C1 segment of cervical spinal cord (tissue), 14 donors: ENCODE measurements at regions not wholly inside any gene's neighbourhood (a gene's known extent, or its start where the extent isn't known, plus 50 kb on each side); places are given as distances from the start of the nearest gene placed in this dataset.

Experiments used
- DNase-seq, 14 donors: peaks; one replicate each; lab custom pipeline; 2025; lab: John Stamatoyannopoulos, UW

DNA sequence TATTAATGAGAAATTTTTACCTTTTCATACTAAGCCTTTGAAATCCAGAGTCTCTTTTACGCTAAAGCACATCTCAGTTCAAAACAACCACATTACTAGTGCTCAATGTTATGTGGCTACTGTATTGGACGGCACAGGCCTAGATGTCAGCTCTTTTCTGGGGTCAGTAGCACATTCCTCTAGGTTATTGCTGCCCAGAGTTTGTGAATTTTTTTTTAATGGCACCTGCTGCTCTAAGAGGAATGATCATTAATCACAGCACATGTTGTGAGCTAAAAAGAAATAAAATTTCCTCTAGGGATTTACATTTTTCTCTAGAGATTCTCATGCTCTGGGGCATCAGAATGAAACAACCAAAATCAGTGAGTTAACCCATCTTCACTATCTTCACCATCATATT lies 436.8 kb upstream of the THBS1 start:
- DNase-seq = no peak

DNA sequence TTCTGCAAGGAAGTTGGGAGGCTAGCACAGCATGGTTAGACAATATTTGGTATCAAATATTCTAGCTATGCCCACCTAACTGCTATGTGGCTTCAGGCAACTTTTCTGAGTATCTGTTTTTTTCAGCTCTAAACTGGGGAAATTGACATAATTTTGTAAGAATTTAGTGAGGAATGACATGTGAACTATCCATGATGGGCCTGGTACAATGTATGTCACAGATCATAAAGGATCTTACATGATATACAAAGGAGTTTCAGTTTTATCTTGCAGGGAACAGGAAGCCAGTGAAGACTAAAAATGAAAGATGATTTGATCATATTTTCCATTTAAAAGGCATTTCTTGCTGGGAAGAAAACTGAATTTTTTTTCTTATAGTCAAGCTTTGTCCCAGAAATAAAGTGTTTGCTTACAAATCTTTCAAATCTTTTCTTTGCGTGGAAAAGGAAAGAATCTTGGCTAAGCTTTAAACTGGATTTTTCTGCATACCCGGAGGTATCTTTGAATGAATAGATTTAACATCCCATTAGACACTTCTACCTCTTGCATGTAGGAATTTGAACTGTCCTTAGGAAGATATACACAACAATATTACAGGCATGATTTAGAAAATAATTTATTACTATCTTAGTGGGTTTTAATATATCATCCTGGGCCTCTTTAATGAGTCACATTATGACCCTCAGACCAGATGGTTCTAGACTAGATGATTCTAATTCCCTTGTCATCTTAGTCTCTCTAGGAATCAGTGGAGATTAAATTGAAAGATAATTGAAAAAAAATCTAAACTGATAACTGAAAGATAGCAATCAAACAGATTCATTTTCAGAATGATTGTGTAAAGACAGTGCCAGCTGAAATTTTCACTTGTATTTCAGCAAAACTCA lies 436.0 kb upstream of the THBS1 start:
- DNase-seq = no peak

DNA sequence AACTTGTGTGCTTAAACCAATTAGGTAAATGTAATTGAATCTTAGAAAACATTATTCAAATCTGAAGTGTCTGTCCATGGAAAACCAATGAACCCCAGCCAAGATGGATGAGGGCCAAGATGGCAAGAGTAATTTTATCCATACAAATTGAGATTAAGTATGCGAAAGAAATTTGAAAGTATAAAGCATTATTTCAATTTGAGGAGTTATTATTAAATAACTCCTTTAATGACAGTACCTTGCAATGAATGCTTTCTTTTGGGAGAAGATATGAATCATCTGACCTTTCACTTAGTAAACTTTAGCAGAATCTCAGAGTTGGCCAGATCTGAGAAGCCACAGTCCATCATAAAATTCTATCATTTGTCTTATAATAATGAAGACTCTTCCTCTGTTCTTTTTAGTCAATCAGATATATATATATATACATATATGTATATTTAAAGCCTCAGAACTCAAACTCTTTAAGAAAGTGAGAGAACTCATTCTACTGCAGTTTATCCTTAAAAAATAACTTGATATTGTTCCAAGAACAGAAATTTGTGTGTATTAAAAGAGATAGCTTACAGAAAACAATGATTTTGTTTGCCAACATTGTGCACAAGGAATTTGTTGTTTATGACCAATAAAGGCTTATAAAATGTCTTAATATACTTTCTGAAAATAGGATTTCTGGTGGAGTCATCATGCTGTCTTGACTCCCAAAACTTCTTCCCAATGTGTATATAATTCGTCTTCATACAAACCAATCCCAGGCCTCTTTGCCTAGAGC lies 434.8 kb upstream of the THBS1 start:
- no peak for DNase-seq

DNA sequence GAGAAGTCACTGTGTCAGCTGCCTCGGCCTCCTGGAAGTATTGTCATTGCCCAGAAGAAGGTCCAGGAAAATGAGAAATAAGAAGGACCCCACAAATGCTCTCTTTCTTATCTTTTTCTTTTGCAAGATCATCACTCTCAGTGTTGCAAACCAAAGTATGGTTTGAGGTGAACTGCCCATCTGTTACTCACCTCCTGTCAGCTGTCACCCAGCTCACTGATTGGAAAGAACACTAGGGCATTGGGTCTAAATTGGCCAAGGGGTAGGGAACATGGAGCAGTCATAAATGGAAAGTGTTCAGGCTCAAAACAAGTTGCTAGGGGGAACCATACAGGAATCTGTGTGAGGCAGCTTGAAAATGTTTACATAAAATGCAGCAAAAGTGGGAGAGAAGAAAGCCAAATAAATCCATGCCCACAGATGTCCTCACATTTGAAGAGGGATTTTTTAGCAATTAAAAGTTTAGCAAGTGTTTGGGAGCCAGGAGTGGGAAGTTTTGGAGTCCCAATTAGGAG lies 431.2 kb upstream of the THBS1 start:
- DNase-seq = no peak

- DNase-seq = no peak
Observed at GRCh38 chr15:39151545-39151944, 429.3 kb upstream of the THBS1 start.

DNA sequence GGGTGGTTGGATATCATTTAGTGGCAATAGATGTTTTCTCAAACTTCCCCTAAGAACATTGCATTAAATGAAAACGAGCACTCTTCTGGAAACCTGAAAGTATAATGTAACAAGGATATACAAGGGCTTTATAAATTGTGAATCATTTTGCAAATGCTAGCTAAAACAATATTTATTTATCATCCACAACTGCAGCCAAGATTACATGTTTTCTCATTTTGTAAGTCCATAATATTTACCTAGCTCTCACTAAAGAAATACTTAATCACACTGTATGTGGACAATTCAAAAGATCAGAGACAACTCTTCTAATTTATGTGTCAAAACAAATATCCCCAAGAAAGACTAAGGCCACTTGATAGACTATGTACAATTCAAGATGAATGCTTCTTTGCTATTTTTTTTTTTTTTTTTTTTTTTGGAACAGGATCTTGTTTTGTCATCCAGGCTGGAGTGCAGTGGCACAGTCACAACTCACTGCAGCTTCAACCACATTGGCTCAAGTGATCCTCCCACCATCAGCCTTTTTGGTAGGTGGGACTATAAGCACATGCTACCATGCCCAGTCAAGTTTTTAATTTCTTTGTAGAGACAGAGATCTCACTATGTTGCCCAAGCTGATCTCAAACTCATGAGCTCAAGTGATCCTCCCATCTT lies 427.7 kb upstream of the THBS1 start:
- no peak for DNase-seq

- DNase-seq = no peak
Observed at GRCh38 chr15:39153716-39154115, 427.2 kb upstream of the THBS1 start.

- DNase-seq = no peak
Observed at GRCh38 chr15:39154227-39154638, 426.6 kb upstream of the THBS1 start.

GRCh38 chr15:39154776-39155175 lies 426.1 kb upstream of the THBS1 start:
- DNase-seq = no peak

DNA sequence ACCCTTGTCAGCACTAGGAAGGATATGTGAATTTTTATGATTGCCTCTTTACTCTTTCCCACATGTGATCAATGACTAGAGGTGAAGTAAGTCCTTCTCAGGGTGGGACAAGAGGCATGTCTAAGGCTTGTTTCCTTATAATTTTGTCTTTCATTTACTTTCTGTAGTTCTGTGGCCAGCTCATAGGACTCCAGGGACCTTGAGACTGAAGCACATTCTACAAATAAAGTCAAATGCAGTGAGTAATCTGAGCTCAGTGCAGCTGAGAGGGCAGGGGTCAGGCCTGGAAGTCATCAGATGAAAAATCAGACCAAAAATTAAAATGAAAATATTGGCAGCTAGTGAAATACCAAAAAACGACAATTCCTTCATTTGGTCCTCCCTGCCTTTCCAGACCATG lies 424.7 kb upstream of the THBS1 start:
- no peak for DNase-seq

- peak in 1 of 14 donors; percentile 12 for DNase-seq
Observed at GRCh38 chr15:39156646-39157250, 424.1 kb upstream of the THBS1 start.

- peak in 1 of 14 donors; percentile 5 for DNase-seq
Observed at GRCh38 chr15:39157882-39158281, 423.0 kb upstream of the THBS1 start.

- DNase-seq = no peak
Observed at GRCh38 chr15:39159833-39160232, 421.0 kb upstream of the THBS1 start.

GRCh38 chr15:39161096-39161495 lies 419.8 kb upstream of the THBS1 start:
- no peak for DNase-seq

- DNase-seq = no peak
Observed at GRCh38 chr15:39165020-39165706, 415.7 kb upstream of the THBS1 start.

GRCh38 chr15:39167164-39168058 lies 413.5 kb upstream of the THBS1 start:
- no peak for DNase-seq

DNA sequence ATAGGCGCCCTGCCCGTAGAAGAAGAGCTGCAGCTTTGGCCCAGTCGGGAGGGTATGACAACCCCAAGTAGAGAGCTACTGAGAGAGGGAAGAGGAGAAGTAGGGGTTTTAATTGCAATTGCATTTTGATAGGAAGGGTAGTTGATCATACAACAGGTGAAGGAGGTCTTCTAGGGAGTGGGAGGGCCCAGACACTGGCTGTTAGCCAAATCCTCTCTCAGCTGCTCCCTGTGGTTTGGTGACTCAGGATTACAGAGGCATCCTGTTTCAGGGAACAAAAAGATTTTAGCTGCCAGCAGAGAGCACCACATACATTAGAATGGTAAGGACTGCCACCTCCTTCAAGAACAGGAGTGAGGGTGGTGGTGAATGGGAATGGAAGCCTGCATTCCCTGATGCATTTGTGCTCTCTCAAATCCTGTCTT lies 408.9 kb upstream of the THBS1 start:
- DNase-seq = peak in 10 of 14 donors; percentile 5 to 48 (median 16)

DNA sequence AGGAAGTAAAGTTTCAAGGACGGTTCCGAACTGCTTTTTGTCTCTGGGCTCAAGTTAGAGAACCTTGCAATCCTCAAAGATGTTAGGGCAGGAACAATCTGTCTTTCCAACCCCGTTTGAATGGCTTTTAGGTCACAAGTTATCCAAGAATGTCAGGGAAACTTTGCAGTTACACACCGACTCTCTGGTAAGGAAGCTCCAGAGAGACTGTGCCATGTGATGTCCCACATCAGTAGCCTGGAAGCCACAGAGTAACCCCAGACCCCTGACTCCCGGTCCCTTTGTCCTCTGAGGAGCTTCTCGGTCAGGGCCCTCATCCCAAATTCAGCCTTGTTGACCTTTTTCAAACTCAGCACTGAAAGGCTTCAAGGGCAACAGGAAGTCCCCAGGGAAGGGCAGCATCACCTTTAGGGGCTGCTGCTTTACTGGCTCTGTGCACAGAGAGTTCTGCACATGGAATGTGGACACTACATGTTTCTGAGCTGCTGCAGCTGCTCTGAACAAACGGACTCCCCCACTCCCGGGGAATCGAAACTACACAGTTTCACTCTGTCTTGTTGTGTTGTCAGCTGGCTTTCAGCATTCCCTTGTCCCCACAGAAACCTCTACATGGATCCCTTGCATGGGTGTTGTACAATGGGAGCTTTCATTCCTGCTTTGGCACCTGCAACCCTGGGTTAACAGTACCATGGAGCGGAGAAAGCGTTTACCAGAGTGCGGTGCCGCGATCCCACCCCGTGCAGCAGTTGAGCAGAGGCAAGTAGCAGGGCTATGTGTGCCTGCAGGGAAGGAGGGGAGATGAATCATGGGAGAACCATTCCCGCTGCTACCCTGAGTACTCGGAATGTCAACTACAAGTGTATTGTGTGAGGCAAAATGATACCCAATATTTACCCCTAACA lies 408.2 kb upstream of the THBS1 start:
- DNase-seq = peak in 9 of 14 donors; percentile 15 to 71 (median 44)

GRCh38 chr15:39173426-39173825 lies 407.5 kb upstream of the THBS1 start:
- no peak for DNase-seq
